ENCODE measurements at regions not wholly inside any gene's neighbourhood (a gene's known extent, or its start where the extent isn't known, plus 50 kb on each side); places are given as distances from the start of the nearest gene placed in this dataset.

GRCh38 chr6:91664327-91664959 is 1077.6 kb upstream of the MAP3K7 start:
- no peak overlapping the region for H3K27ac ChIP-seq (ENCODE audit: low read depth, low read length)
- no peaks in the 10 kb centered on the region for H3K4me1 Mint-ChIP-seq

DNA sequence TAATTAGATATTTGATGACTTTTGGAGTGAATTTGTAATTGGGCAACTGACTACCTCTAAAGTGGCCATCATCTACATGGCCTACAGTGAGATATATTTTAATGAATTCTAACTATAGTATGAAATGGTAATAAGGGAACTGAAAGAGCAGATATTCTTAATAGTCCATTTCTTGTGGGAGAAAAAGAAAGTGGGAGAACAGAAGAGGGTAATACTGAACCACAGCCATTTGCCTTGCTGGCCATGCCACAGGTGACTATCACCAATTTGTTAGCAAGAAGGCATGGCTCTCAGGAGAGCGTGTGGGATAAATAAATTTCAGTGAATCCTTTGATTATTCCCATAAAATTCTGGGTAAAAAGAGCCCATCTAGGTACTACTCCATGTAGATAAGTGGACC is 1074.0 kb upstream of the MAP3K7 start:
- H3K27me3 ChIP-seq (ENCODE audit: insufficient read depth, low read length) = no peaks in the 10 kb centered on the region
- Mint-ChIP-seq H3K9me3 (peaks cover 0 to 13% (median 3%) of the 10 kb centered on the region in 8 donors), H3K27ac (no peak overlapping the region), H3K36me3 (no peaks in the 10 kb centered on the region), H3K4me1 (no peaks in the 10 kb centered on the region), H3K27me3 (no peaks in the 10 kb centered on the region), H3K4me3 (no peak overlapping the region)
- H3K4me1 ChIP-seq (ENCODE audit: insufficient read depth, low read length) = no peaks in the 10 kb centered on the region
- ChIA-PET POLR2A (ENCODE audit: partially characterized antibody) (no interaction called here), CTCF (ENCODE audit: partially characterized antibody) (no interaction called here)
- H3K36me3 ChIP-seq (ENCODE audit: insufficient read depth, low read length) = no peaks in the 10 kb centered on the region
- H3K27ac ChIP-seq (ENCODE audit: low read depth, low read length) = no peak overlapping the region
- intact Hi-C loops (cut with micrococcal nuclease) = no loop called here
- no peak for DNase-seq
- no peak overlapping the region for H3K4me3 ChIP-seq (ENCODE audit: low read length in 2 of 2)
- peaks cover 0 to 7% of the 10 kb centered on the region in 2 donors for H3K9me3 ChIP-seq (ENCODE audit: control insufficient read depth in 1 of 2, low read length in 2 of 2)

More at GRCh38 chr6:91664327-91664959, 1077.6 kb upstream of the MAP3K7 start:
- Mint-ChIP-seq H3K4me3 (no peak overlapping the region), H3K27me3 (no peaks in the 10 kb centered on the region), H3K36me3 (no peaks in the 10 kb centered on the region), H3K27ac (no peak overlapping the region), H3K9me3 (peaks cover 0 to 13% (median 3%) of the 10 kb centered on the region in 8 donors)
- Histone ChIP-seq H3K4me1 (ENCODE audit: insufficient read depth, low read length) (no peaks in the 10 kb centered on the region), H3K9me3 (ENCODE audit: control insufficient read depth in 1 of 2, low read length in 2 of 2) (peaks cover 0 to 7% of the 10 kb centered on the region in 2 donors), H3K27me3 (ENCODE audit: insufficient read depth, low read length) (no peaks in the 10 kb centered on the region), H3K36me3 (ENCODE audit: insufficient read depth, low read length) (no peaks in the 10 kb centered on the region), H3K4me3 (ENCODE audit: low read length in 2 of 2) (no peak overlapping the region)
- CTCF ChIA-PET (ENCODE audit: partially characterized antibody) = no interaction called here
- intact Hi-C loops (cut with micrococcal nuclease) = no loop called here
- POLR2A ChIA-PET (ENCODE audit: partially characterized antibody) = no interaction called here
- no peak for DNase-seq

DNA sequence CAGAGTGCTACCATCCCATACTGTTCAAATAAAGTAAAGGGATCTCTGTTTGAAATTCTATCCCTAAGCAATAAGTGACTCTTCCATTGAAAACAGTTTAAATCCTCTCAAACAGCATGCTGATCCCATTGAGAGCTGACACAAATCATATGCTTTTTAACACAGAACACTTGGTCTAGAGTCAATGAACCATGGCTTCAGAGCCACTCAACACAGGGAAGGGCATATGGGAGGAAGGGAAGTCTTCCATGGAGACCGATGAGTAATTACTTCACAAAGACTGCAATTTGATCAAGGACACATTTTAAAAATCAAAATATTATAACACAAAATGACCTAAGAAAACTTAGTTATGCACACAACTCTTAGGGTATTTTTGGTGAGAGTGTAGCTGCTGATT is 1073.0 kb upstream of the MAP3K7 start:
- DNase-seq = no peak
- H3K4me3 Mint-ChIP-seq = no peak overlapping the region
- no peaks in the 10 kb centered on the region for H3K27me3 Mint-ChIP-seq
- ChIA-PET POLR2A (ENCODE audit: partially characterized antibody) (no interaction called here), CTCF (ENCODE audit: partially characterized antibody) (no interaction called here)
- no peaks in the 10 kb centered on the region for H3K36me3 Mint-ChIP-seq
- H3K36me3 ChIP-seq (ENCODE audit: insufficient read depth, low read length) = no peaks in the 10 kb centered on the region
- H3K4me1 Mint-ChIP-seq = no peaks in the 10 kb centered on the region
- H3K4me1 ChIP-seq (ENCODE audit: insufficient read depth, low read length) = no peaks in the 10 kb centered on the region
- no peaks in the 10 kb centered on the region for H3K27me3 ChIP-seq (ENCODE audit: insufficient read depth, low read length)
- peaks cover 0 to 7% of the 10 kb centered on the region in 2 donors for H3K9me3 ChIP-seq (ENCODE audit: control insufficient read depth in 1 of 2, low read length in 2 of 2)
- no peak overlapping the region for H3K4me3 ChIP-seq (ENCODE audit: low read length in 2 of 2)
- no peak overlapping the region for H3K27ac ChIP-seq (ENCODE audit: low read depth, low read length)
- H3K9me3 Mint-ChIP-seq = peaks cover 2 to 10% (median 3%) of the 10 kb centered on the region in 8 donors
- no peak overlapping the region for H3K27ac Mint-ChIP-seq
- intact Hi-C loops (cut with micrococcal nuclease) = no loop called here

DNA sequence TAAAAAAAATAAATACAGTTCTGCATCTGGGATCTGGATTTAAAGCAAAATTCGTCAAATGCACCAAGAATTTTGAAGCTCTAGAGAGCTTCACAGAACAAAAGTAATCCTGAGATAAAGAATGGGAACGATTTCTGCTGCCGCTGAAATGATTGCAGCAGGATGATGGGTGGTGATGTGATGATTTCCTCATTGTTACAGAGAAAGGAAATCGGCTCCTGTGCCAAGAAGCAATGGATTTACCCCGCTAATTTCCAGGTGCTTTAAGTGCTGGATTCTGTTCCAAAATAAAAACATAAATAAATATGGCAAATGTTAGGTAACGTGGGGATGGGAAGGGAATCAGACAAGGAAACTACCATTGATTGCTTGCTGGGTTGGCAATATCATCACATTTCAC is 1067.9 kb upstream of the MAP3K7 start:
- Mint-ChIP-seq H3K4me1 (no peaks in the 10 kb centered on the region), H3K27me3 (peaks cover 0 to 1% of the 10 kb centered on the region in 2 donors), H3K9me3 (peaks cover 0 to 3% (median 2%) of the 10 kb centered on the region in 8 donors), H3K36me3 (no peaks in the 10 kb centered on the region), H3K4me3 (no peak overlapping the region), H3K27ac (no peak overlapping the region)
- no peaks in the 10 kb centered on the region for H3K9me3 ChIP-seq (ENCODE audit: control insufficient read depth in 1 of 2, low read length in 2 of 2)
- ChIA-PET CTCF (ENCODE audit: partially characterized antibody) (no interaction called here), POLR2A (ENCODE audit: partially characterized antibody) (no interaction called here)
- no peaks in the 10 kb centered on the region for H3K36me3 ChIP-seq (ENCODE audit: insufficient read depth, low read length)
- intact Hi-C loops (cut with micrococcal nuclease) = no loop called here
- H3K27me3 ChIP-seq (ENCODE audit: insufficient read depth, low read length) = no peaks in the 10 kb centered on the region
- H3K4me1 ChIP-seq (ENCODE audit: insufficient read depth, low read length) = no peaks in the 10 kb centered on the region
- no peak overlapping the region for H3K27ac ChIP-seq (ENCODE audit: low read depth, low read length)
- H3K4me3 ChIP-seq (ENCODE audit: low read length in 2 of 2) = no peak overlapping the region
- no peak for DNase-seq

DNA sequence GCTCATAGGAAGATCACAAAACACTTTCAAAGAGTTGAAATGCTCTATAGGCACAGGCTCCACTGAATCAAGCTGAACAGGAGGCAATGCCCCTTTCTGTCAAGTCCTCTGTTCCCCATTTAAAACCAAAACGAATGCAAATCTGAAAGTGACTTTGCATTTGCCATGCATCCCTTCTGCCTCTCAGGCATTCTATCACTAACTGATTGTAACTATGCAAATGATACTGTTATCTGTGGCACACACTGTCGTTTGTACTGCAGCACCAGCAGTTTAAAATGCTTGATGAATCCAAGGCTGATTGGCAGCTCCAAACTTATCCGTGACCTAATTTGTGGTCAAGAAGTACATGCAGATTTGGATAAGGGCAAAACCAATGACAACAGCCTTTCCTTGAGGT is 1067.5 kb upstream of the MAP3K7 start:
- Histone ChIP-seq H3K27me3 (ENCODE audit: insufficient read depth, low read length) (no peaks in the 10 kb centered on the region), H3K4me1 (ENCODE audit: insufficient read depth, low read length) (no peaks in the 10 kb centered on the region), H3K9me3 (ENCODE audit: control insufficient read depth in 1 of 2, low read length in 2 of 2) (no peaks in the 10 kb centered on the region), H3K36me3 (ENCODE audit: insufficient read depth, low read length) (no peaks in the 10 kb centered on the region), H3K4me3 (ENCODE audit: low read length in 2 of 2) (no peak overlapping the region), H3K27ac (ENCODE audit: low read depth, low read length) (no peak overlapping the region)
- intact Hi-C loops (cut with micrococcal nuclease) = no loop called here
- H3K27ac Mint-ChIP-seq = no peak overlapping the region
- ChIA-PET CTCF (ENCODE audit: partially characterized antibody) (no interaction called here), POLR2A (ENCODE audit: partially characterized antibody) (no interaction called here)
- no peaks in the 10 kb centered on the region for H3K36me3 Mint-ChIP-seq
- H3K4me1 Mint-ChIP-seq = no peaks in the 10 kb centered on the region
- no peak for DNase-seq
- peaks cover 0 to 3% (median 2%) of the 10 kb centered on the region in 8 donors for H3K9me3 Mint-ChIP-seq
- H3K27me3 Mint-ChIP-seq = peaks cover 0 to 1% of the 10 kb centered on the region in 2 donors
- H3K4me3 Mint-ChIP-seq = no peak overlapping the region

GRCh38 chr6:91653895-91654294 is 1067.0 kb upstream of the MAP3K7 start:
- H3K36me3 ChIP-seq (ENCODE audit: insufficient read depth, low read length) = no peaks in the 10 kb centered on the region
- Mint-ChIP-seq H3K27ac (no peak overlapping the region), H3K9me3 (peaks cover 0 to 3% (median 2%) of the 10 kb centered on the region in 8 donors), H3K4me1 (no peaks in the 10 kb centered on the region), H3K4me3 (no peak overlapping the region), H3K27me3 (peaks cover 0 to 1% of the 10 kb centered on the region in 2 donors), H3K36me3 (no peaks in the 10 kb centered on the region)
- no peaks in the 10 kb centered on the region for H3K9me3 ChIP-seq (ENCODE audit: control insufficient read depth in 1 of 2, low read length in 2 of 2)
- no peaks in the 10 kb centered on the region for H3K4me1 ChIP-seq (ENCODE audit: insufficient read depth, low read length)
- no peak overlapping the region for H3K27ac ChIP-seq (ENCODE audit: low read depth, low read length)
- ChIA-PET POLR2A (ENCODE audit: partially characterized antibody) (no interaction called here), CTCF (ENCODE audit: partially characterized antibody) (no interaction called here)
- no peaks in the 10 kb centered on the region for H3K27me3 ChIP-seq (ENCODE audit: insufficient read depth, low read length)
- no peak overlapping the region for H3K4me3 ChIP-seq (ENCODE audit: low read length in 2 of 2)
- DNase-seq = no peak
- intact Hi-C loops (cut with micrococcal nuclease) = no loop called here

GRCh38 chr6:91653076-91653723 is 1066.3 kb upstream of the MAP3K7 start:
- Histone ChIP-seq H3K4me1 (ENCODE audit: insufficient read depth, low read length) (no peaks in the 10 kb centered on the region), H3K36me3 (ENCODE audit: insufficient read depth, low read length) (no peaks in the 10 kb centered on the region), H3K27ac (ENCODE audit: low read depth, low read length) (no peak overlapping the region), H3K4me3 (ENCODE audit: low read length in 2 of 2) (no peak overlapping the region), H3K9me3 (ENCODE audit: control insufficient read depth in 1 of 2, low read length in 2 of 2) (no peaks in the 10 kb centered on the region), H3K27me3 (ENCODE audit: insufficient read depth, low read length) (no peaks in the 10 kb centered on the region)
- Mint-ChIP-seq H3K9me3 (peaks cover 0 to 3% (median 2%) of the 10 kb centered on the region in 8 donors), H3K4me3 (no peak overlapping the region), H3K27ac (no peak overlapping the region), H3K4me1 (no peaks in the 10 kb centered on the region), H3K36me3 (no peaks in the 10 kb centered on the region), H3K27me3 (peaks cover 0 to 1% of the 10 kb centered on the region in 2 donors)
- CTCF ChIA-PET (ENCODE audit: partially characterized antibody) = no interaction called here
- no peak for DNase-seq
- POLR2A ChIA-PET (ENCODE audit: partially characterized antibody) = no interaction called here
- intact Hi-C loops (cut with micrococcal nuclease) = no loop called here
